ENCODE measurements at regions not wholly inside any gene's neighbourhood (a gene's known extent, or its start where the extent isn't known, plus 50 kb on each side); places are given as distances from the start of the nearest gene placed in this dataset.
"Not testable (repeated sequence)": the region's sequence is repeated elsewhere in the genome, so short reads cannot be mapped to it uniquely, and the experiment has no call there.

- not testable (repeated sequence) for TF ChIP-seq CTCF (IDR thresholded peaks at IDR 0.05; ENCODE audit: low read depth, low read length, missing input control); ATF3 (IDR thresholded peaks at IDR 0.05); HNF4G (IDR thresholded peaks at IDR 0.05); FOXA1 (IDR thresholded peaks at IDR 0.05); MAX (IDR thresholded peaks at IDR 0.05); RXRA (IDR thresholded peaks at IDR 0.05); YY1 (IDR thresholded peaks at IDR 0.05); GABPA (IDR thresholded peaks at IDR 0.05 in 1 of 2, conservative IDR thresholded peaks at IDR 0.05 in 1 of 2); EGR1 (IDR thresholded peaks at IDR 0.05; ENCODE audit: low read depth in 2 of 2); NR2F2 (IDR thresholded peaks at IDR 0.05); JUND (IDR thresholded peaks at IDR 0.05)
- TF ChIP-seq, protein P1, sequence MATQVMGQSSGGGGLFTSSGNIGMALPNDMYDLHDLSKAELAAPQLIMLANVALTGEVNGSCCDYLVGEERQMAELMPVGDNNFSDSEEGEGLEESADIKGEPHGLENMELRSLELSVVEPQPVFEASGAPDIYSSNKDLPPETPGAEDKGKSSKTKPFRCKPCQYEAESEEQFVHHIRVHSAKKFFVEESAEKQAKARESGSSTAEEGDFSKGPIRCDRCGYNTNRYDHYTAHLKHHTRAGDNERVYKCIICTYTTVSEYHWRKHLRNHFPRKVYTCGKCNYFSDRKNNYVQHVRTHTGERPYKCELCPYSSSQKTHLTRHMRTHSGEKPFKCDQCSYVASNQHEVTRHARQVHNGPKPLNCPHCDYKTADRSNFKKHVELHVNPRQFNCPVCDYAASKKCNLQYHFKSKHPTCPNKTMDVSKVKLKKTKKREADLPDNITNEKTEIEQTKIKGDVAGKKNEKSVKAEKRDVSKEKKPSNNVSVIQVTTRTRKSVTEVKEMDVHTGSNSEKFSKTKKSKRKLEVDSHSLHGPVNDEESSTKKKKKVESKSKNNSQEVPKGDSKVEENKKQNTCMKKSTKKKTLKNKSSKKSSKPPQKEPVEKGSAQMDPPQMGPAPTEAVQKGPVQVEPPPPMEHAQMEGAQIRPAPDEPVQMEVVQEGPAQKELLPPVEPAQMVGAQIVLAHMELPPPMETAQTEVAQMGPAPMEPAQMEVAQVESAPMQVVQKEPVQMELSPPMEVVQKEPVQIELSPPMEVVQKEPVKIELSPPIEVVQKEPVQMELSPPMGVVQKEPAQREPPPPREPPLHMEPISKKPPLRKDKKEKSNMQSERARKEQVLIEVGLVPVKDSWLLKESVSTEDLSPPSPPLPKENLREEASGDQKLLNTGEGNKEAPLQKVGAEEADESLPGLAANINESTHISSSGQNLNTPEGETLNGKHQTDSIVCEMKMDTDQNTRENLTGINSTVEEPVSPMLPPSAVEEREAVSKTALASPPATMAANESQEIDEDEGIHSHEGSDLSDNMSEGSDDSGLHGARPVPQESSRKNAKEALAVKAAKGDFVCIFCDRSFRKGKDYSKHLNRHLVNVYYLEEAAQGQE (IDR thresholded peaks at IDR 0.05): not testable (repeated sequence)
- TF ChIP-seq, protein P2, sequence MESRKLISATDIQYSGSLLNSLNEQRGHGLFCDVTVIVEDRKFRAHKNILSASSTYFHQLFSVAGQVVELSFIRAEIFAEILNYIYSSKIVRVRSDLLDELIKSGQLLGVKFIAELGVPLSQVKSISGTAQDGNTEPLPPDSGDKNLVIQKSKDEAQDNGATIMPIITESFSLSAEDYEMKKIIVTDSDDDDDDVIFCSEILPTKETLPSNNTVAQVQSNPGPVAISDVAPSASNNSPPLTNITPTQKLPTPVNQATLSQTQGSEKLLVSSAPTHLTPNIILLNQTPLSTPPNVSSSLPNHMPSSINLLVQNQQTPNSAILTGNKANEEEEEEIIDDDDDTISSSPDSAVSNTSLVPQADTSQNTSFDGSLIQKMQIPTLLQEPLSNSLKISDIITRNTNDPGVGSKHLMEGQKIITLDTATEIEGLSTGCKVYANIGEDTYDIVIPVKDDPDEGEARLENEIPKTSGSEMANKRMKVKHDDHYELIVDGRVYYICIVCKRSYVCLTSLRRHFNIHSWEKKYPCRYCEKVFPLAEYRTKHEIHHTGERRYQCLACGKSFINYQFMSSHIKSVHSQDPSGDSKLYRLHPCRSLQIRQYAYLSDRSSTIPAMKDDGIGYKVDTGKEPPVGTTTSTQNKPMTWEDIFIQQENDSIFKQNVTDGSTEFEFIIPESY (IDR thresholded peaks at IDR 0.05): not testable (repeated sequence)
Observed at GRCh38 chr5:174510782-174511453, 213.5 kb upstream of the MSX2 start.
